ENCODE measurements at regions not wholly inside any gene's neighbourhood (a gene's known extent, or its start where the extent isn't known, plus 50 kb on each side); places are given as distances from the start of the nearest gene placed in this dataset.

GRCh38 chr14:26773906-26774593 lies 176.2 kb upstream of the NOVA1 start:
- H3F3A ChIP-seq (ENCODE audit: insufficient read depth): peaks cover 21% of the 10 kb centered on the region
- no peaks in the 10 kb centered on the region for H3K9me2 ChIP-seq (ENCODE audit: insufficient read depth)
- no peak overlapping the region for H2AFZ ChIP-seq
- no peak overlapping the region for H3K4me2 ChIP-seq (ENCODE audit: unreplicated experiment)
- no peaks in the 10 kb centered on the region for H3K79me2 ChIP-seq (ENCODE audit: insufficient read depth)
- H3K9me3 ChIP-seq (ENCODE audit: low read depth): no peaks in the 10 kb centered on the region
- WGBS, 2 experiments (ENCODE audit: low coverage in 1 of 2, low lambda C conversion rate in 2 of 2, missing lambda C conversion rate in 2 of 2): 40 to 43% methylated on average over 5 of the region's 5 CpGs
- no peaks in the 10 kb centered on the region for H4K20me1 ChIP-seq (ENCODE audit: insufficient read depth)
- TF ChIP-seq EZH2phosphoT487 (IDR thresholded peaks at IDR 0.05; ENCODE audit: insufficient read depth, low read depth) (no peak), EZH2 (IDR thresholded peaks at IDR 0.05; ENCODE audit: insufficient read depth, poor library complexity, severe bottlenecking) (no peak)
- peaks cover 25% of the 10 kb centered on the region for H3K4me1 ChIP-seq (ENCODE audit: insufficient read depth)
- H3K27ac ChIP-seq: no peak overlapping the region
- H3K36me3 ChIP-seq (ENCODE audit: low read depth): no peaks in the 10 kb centered on the region
- no peak for DNase-seq
- in situ Hi-C loops (cut with MboI): no loop called here
- H3K4me3 ChIP-seq: no peak overlapping the region
- no peak overlapping the region for H3K9ac ChIP-seq
- H3K27me3 ChIP-seq (replicated peaks; ENCODE audit: insufficient read depth): no peaks in the 10 kb centered on the region

GRCh38 chr14:26775765-26776563 lies 178.1 kb upstream of the NOVA1 start:
- 1 to 3% methylated on average over 5 of the region's 5 CpGs for WGBS, 2 experiments (ENCODE audit: low coverage in 1 of 2, low lambda C conversion rate in 2 of 2, missing lambda C conversion rate in 2 of 2)
- H3K9me3 ChIP-seq (ENCODE audit: low read depth): no peaks in the 10 kb centered on the region
- in situ Hi-C loops (cut with MboI): no loop called here
- no peak for TF ChIP-seq EZH2 (IDR thresholded peaks at IDR 0.05; ENCODE audit: insufficient read depth, poor library complexity, severe bottlenecking)
- TF ChIP-seq EZH2phosphoT487 (IDR thresholded peaks at IDR 0.05; ENCODE audit: insufficient read depth, low read depth): no peak
- H3K4me2 ChIP-seq (ENCODE audit: unreplicated experiment): peak overlapping the region; percentile 75
- H4K20me1 ChIP-seq (ENCODE audit: insufficient read depth): no peaks in the 10 kb centered on the region
- peak overlapping the region; percentile 29 for H3K9ac ChIP-seq
- peak overlapping the region; percentile 32 for H2AFZ ChIP-seq
- H3K27ac ChIP-seq: peak overlapping the region; percentile 71
- DNase-seq: peak; percentile 71
- H3K4me1 ChIP-seq (ENCODE audit: insufficient read depth): peaks cover 25% of the 10 kb centered on the region
- H3K36me3 ChIP-seq (ENCODE audit: low read depth): no peaks in the 10 kb centered on the region
- H3F3A ChIP-seq (ENCODE audit: insufficient read depth): peaks cover 21% of the 10 kb centered on the region
- H3K79me2 ChIP-seq (ENCODE audit: insufficient read depth): no peaks in the 10 kb centered on the region
- no peaks in the 10 kb centered on the region for H3K27me3 ChIP-seq (replicated peaks; ENCODE audit: insufficient read depth)
- no peaks in the 10 kb centered on the region for H3K9me2 ChIP-seq (ENCODE audit: insufficient read depth)
- H3K4me3 ChIP-seq: peak overlapping the region; percentile 61

GRCh38 chr14:26791117-26791806 lies 193.4 kb upstream of the NOVA1 start:
- Histone ChIP-seq H3K9ac (no peak overlapping the region), H3K4me2 (ENCODE audit: unreplicated experiment) (no peak overlapping the region), H4K20me1 (ENCODE audit: insufficient read depth) (no peaks in the 10 kb centered on the region), H2AFZ (no peak overlapping the region), H3F3A (ENCODE audit: insufficient read depth) (no peaks in the 10 kb centered on the region), H3K27ac (no peak overlapping the region), H3K9me3 (ENCODE audit: low read depth) (no peaks in the 10 kb centered on the region), H3K4me1 (ENCODE audit: insufficient read depth) (no peaks in the 10 kb centered on the region), H3K9me2 (ENCODE audit: insufficient read depth) (no peaks in the 10 kb centered on the region), H3K4me3 (no peak overlapping the region), H3K36me3 (ENCODE audit: low read depth) (no peaks in the 10 kb centered on the region), H3K79me2 (ENCODE audit: insufficient read depth) (no peaks in the 10 kb centered on the region), H3K27me3 (replicated peaks; ENCODE audit: insufficient read depth) (no peaks in the 10 kb centered on the region)
- TF ChIP-seq EZH2 (IDR thresholded peaks at IDR 0.05; ENCODE audit: insufficient read depth, poor library complexity, severe bottlenecking) (no peak), EZH2phosphoT487 (IDR thresholded peaks at IDR 0.05; ENCODE audit: insufficient read depth, low read depth) (no peak)
- 57 to 66% methylated on average over 4 of the region's 4 CpGs for WGBS, 2 experiments (ENCODE audit: low coverage in 1 of 2, low lambda C conversion rate in 2 of 2, missing lambda C conversion rate in 2 of 2)
- in situ Hi-C loops (cut with MboI): no loop called here
- no peak for DNase-seq

GRCh38 chr14:26794731-26795130 lies 196.9 kb upstream of the NOVA1 start:
- Histone ChIP-seq H3K9me3 (ENCODE audit: low read depth) (no peaks in the 10 kb centered on the region), H3K9me2 (ENCODE audit: insufficient read depth) (no peaks in the 10 kb centered on the region), H4K20me1 (ENCODE audit: insufficient read depth) (no peaks in the 10 kb centered on the region), H3K27me3 (replicated peaks; ENCODE audit: insufficient read depth) (no peaks in the 10 kb centered on the region), H3F3A (ENCODE audit: insufficient read depth) (no peaks in the 10 kb centered on the region), H3K4me3 (no peak overlapping the region), H3K27ac (no peak overlapping the region), H3K4me2 (ENCODE audit: unreplicated experiment) (no peak overlapping the region), H3K79me2 (ENCODE audit: insufficient read depth) (no peaks in the 10 kb centered on the region), H3K36me3 (ENCODE audit: low read depth) (no peaks in the 10 kb centered on the region), H3K4me1 (ENCODE audit: insufficient read depth) (no peaks in the 10 kb centered on the region), H3K9ac (no peak overlapping the region), H2AFZ (no peak overlapping the region)
- TF ChIP-seq EZH2 (IDR thresholded peaks at IDR 0.05; ENCODE audit: insufficient read depth, poor library complexity, severe bottlenecking) (no peak), EZH2phosphoT487 (IDR thresholded peaks at IDR 0.05; ENCODE audit: insufficient read depth, low read depth) (no peak)
- 17 to 19% methylated on average over 2 of the region's 2 CpGs for WGBS, 2 experiments (ENCODE audit: low coverage in 1 of 2, low lambda C conversion rate in 2 of 2, missing lambda C conversion rate in 2 of 2)
- DNase-seq: peak; percentile 70
- in situ Hi-C loops (cut with MboI): no loop called here
